ENCODE measurements at regions not wholly inside any gene's neighbourhood (a gene's known extent, or its start where the extent isn't known, plus 50 kb on each side); places are given as distances from the start of the nearest gene placed in this dataset.

DNA sequence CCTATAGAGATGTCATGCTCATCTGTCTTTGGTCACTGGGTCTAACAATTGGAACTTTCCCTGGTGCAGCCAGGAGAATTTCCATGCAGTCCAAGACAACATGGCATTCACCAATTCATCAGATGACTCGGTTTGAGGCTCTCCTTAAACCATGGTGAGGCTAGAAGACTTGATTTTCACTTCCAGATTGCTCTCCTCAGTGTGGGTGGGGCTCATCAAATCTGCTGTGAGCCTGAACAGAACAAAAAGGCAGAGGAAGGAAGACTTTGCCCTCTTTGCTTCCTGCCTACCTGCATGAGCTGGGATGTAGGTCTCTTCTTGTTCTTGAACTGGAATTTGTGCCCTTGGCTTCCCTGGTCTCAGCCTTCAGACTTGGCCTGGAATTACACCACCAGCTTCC is 203.4 kb upstream of the TRIB2 start:
- TF ChIP-seq, protein P1, sequence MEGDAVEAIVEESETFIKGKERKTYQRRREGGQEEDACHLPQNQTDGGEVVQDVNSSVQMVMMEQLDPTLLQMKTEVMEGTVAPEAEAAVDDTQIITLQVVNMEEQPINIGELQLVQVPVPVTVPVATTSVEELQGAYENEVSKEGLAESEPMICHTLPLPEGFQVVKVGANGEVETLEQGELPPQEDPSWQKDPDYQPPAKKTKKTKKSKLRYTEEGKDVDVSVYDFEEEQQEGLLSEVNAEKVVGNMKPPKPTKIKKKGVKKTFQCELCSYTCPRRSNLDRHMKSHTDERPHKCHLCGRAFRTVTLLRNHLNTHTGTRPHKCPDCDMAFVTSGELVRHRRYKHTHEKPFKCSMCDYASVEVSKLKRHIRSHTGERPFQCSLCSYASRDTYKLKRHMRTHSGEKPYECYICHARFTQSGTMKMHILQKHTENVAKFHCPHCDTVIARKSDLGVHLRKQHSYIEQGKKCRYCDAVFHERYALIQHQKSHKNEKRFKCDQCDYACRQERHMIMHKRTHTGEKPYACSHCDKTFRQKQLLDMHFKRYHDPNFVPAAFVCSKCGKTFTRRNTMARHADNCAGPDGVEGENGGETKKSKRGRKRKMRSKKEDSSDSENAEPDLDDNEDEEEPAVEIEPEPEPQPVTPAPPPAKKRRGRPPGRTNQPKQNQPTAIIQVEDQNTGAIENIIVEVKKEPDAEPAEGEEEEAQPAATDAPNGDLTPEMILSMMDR (IDR thresholded peaks at IDR 0.05): no peak
- no peak for TF ChIP-seq EZH2 (IDR thresholded peaks at IDR 0.05; ENCODE audit: borderline replicate concordance, insufficient read depth, low read depth, low read length, poor library complexity, severe bottlenecking)

Measured in B cell (primary cell).